AG09309 (cell line): ENCODE measurements at regions not wholly inside any gene's neighbourhood (a gene's known extent, or its start where the extent isn't known, plus 50 kb on each side); places are given as distances from the start of the nearest gene placed in this dataset.
A peak's percentile ranks its signal among the peaks of the same experiment; 100 is the strongest.

ENCODE experiments used
- DNase-seq: peaks from one replicate; pipeline ENCODE4 v3.0.0-alpha.2; 2010; ENCODE audit warnings: low read depth
- H3K4me3 ChIP-seq: 2 replicates; pipeline ENCODE4 v1.5.1; 2011; ENCODE audit warnings: mild to moderate bottlenecking, low read depth, low read length, moderate library complexity; ENCODE audit not compliant: control insufficient read depth
- TF ChIP-seq, protein P1 (sequence below): IDR thresholded peaks from 2 replicates; pipeline ENCODE4 v1.5.1; 2011; ENCODE audit warnings: mild to moderate bottlenecking, low read depth, low read length, inconsistent platforms; ENCODE audit not compliant: insufficient read depth, control insufficient read depth; ENCODE audit errors: missing control alignments

DNA sequence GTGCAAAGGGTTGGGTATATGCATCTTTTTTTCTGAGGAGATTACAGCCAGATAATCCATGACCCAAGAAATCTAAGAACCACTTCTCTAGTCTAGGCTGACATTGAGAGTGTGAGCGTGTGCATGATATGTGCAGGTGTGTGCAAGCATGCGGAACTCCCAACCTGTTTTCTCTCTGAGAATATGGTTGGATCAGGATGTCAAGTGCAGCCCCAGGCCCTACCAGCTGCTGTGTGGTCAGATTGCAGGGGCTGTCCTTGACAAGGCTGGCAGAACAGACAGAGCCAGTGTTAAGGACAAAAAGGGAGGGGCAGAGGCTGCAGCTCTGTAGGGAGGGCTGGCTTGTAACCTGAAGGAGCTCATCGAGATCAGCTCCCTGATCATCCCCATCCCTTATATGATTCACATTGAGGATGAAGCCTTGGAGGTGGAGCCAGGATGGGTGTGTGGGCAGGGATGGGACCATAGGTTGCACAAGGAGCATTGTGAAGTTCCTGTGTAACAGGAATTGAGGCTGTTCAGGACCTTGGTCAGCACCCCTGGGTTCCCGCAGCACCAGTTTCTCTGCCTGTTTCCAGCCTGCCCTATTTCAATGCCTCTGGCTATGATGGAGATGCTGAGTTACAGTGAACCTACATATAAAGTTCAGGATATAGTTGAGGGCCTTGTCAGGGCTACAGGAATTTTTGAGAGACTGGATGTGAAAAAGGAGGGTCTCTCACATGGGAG, 52.6 kb upstream of the ARAP3 start:
- peak; percentile 4 for DNase-seq
- TF ChIP-seq, protein P1, sequence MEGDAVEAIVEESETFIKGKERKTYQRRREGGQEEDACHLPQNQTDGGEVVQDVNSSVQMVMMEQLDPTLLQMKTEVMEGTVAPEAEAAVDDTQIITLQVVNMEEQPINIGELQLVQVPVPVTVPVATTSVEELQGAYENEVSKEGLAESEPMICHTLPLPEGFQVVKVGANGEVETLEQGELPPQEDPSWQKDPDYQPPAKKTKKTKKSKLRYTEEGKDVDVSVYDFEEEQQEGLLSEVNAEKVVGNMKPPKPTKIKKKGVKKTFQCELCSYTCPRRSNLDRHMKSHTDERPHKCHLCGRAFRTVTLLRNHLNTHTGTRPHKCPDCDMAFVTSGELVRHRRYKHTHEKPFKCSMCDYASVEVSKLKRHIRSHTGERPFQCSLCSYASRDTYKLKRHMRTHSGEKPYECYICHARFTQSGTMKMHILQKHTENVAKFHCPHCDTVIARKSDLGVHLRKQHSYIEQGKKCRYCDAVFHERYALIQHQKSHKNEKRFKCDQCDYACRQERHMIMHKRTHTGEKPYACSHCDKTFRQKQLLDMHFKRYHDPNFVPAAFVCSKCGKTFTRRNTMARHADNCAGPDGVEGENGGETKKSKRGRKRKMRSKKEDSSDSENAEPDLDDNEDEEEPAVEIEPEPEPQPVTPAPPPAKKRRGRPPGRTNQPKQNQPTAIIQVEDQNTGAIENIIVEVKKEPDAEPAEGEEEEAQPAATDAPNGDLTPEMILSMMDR, result no peak
- H3K4me3 ChIP-seq, result no peak overlapping the region

DNA sequence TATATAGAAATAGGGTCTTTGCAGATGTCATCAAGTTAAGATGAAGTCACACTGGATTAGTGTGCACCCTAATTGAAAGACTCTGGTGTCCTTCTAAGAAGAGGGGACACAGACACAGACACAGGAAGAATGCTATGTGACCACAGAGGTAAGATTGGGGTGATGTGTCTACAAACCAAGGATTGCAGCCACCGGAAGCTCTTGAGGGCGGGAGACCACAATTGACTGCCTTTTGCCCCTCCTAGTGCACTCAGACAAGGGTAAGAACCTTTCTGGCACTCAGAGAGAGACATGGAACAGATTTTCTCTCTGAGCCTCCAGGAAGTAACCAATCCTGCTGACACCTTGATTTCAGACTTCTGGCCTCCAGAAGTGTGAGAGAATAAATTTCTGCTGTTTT, 51.2 kb upstream of the ARAP3 start:
- no peak for DNase-seq
- TF ChIP-seq, protein P1, result no peak
- no peak overlapping the region for H3K4me3 ChIP-seq

DNA sequence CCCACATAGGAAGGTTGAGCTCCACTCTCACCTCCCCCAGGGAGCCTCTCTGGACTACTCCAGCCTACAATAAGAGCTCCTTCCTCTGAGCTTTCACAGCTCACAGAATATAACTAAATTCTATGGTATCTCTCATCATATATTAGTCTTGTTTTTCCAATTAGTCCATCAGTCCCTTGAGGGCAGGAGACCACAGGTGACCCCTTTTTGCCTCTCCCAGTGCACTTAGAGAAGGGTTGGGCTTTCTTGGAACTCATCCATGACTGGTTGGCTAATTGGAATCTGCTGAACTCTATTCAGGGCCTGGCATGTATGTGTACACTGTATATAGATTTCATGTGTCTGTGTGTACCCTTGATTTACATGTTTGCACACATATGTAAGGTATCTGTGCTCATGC, 50.4 kb upstream of the ARAP3 start:
- no peak overlapping the region for H3K4me3 ChIP-seq
- TF ChIP-seq, protein P1, result no peak

More for the DNA sequence above, 50.4 kb upstream of the ARAP3 start:
- DNase-seq, result no peak
